HG03196 (cell line): ENCODE measurements at regions not wholly inside any gene's neighbourhood (a gene's known extent, or its start where the extent isn't known, plus 50 kb on each side); places are given as distances from the start of the nearest gene placed in this dataset.
"Not testable (repeated sequence)": the region's sequence is repeated elsewhere in the genome, so short reads cannot be mapped to it uniquely, and the experiment has no call there.

Source experiments
- ATAC-seq: cut with Tn5 transposase; IDR thresholded peaks from one replicate; pipeline ENCODE4 v1.9.1; 2021; ENCODE audit not compliant: unreplicated experiment

- no peak for ATAC-seq
Measured at GRCh38 chr18:34350778-34351177, 126.1 kb upstream of the NOL4 start.

GRCh38 chr18:34352385-34353163, 127.9 kb upstream of the NOL4 start:
- no peak for ATAC-seq

GRCh38 chr18:34354351-34354750, 129.6 kb upstream of the NOL4 start:
- ATAC-seq = no peak

DNA sequence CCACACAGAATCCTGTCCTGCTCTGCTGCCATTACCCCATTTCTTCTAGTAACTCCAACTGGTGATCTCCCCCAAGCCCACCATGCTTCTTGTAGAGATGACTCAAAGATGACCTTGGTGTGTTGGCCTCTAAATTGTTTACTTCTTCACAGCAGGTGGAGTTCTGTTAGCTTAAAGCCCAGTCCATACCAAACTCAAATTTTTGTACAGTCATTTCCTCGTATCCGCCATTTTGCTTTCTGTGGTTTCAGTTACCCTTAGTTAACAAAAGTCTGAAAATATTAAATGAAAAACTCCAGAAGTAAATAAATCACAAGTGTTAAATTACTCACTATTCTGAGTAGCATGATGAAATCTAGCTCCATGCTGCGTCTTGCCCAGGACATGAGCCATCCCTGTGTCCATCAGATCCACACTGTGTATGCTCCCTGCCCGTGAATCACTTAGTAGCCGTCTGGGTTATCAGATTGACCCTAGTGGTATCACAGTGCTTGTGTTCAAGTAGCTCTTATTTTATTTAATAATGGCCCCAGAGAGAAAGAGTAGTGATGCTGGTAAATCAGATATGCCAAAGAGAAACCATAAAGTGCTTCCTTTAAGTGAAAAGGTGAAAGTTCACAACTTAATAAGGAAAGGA, 133.3 kb upstream of the NOL4 start:
- ATAC-seq = no peak

DNA sequence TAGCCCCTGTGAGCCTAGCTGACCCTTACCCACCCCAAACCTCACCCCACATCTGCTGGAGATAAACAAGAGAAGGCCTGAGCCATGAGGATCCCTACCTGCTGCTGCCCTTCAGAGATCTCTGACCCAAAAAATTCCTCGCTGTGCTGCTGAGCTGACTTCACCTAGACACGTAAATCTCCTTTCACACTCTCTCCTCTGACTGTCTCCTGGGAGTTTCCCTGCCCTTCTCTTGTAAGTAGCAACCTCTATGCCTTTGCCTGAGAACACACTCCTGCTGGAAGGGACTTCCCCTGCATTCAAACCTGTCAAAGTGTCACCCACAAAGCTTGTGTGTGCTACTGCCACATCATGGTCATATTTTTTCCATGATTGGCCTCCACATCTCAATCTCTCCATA, 134.2 kb upstream of the NOL4 start:
- ATAC-seq = peak; percentile 90

DNA sequence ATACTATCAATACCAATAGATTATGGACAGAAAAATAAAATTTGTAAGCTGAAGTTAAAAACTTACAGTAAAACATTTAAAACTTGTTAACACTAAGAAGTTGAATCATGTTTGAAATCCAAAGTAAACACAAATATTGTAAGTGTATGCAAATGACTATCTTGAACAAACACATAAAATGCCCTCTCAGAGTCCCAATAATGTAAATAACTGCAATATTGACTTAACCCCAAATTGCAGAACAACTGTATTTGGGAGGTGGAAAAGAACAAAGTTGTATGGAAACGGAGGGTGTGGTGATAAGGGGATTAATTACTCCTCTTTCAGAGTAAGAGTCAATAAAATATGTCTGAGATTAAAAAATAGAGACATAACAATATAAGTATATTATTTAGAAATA, 140.0 kb upstream of the NOL4 start:
- no peak for ATAC-seq

DNA sequence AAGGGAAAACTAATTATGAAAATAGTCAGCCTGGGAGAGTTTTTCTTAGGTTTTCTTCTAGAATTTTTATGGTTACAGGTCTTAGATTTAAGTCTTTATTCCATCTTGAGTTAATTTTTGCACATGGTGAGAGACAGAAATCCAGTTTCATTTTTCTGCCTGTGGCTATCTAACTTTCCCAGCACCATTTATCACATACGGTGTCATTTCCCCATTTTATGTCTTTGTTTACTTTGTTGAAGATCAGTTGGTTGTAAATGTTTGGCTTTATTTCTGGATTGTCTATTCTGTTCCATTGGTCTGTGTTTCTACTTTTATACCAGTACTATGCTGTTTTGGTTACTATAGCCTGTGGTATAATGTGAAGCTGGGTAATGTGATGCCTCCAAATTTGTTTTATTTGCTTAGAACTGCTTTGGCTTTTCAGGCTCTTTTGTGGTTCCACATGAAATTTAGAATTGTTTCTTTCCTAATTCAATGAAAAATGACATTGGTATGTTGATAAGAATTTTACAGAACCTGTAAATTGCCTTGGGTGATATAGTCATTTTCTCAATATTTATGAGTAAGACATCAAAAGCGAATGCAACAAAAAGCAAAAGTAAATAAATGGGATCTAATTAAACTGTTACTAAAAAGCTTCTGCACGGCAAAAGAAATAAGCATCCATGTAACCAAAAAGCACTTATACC, 146.1 kb upstream of the NOL4 start:
- no peak for ATAC-seq

DNA sequence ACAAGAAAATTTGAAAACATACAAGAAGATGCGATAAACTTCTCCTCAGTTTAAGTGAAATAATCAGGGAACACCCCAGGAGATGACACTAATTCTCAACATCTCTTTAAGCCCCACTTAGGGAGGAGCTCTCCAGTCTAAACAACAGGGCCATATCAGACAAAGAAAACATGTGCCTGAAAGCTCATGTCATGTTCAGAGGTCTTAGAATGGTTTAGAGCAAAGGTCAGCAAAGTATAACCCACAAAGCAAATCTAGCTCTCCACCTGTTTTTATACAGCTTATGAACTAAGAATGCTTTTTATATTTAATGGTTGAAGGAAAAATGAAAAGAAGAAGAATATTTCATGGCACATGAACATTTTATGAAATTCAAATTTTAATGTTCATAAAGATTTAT, 155.6 kb upstream of the NOL4 start:
- no peak for ATAC-seq

- ATAC-seq = no peak
Measured at GRCh38 chr18:34385311-34385710, 160.6 kb upstream of the NOL4 start.

DNA sequence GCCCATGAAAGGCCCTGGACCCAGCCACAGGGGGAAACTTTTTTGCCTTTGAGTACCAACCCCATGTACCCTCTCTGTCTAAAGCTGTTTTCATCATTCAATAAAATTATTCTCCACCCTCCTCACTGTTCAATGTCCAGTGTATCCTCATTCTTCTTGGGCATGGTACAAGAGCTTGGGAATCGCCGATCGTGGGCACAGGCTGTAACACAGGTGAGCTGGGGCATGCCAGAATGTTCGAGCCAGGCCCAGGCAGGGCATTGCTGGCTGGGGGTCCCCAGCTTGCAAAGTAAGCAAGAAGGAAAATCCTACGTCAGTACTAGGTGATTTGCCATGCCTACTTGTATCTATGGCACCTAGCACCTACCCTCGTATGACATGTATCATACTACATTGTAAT, 162.1 kb upstream of the NOL4 start:
- ATAC-seq = no peak

DNA sequence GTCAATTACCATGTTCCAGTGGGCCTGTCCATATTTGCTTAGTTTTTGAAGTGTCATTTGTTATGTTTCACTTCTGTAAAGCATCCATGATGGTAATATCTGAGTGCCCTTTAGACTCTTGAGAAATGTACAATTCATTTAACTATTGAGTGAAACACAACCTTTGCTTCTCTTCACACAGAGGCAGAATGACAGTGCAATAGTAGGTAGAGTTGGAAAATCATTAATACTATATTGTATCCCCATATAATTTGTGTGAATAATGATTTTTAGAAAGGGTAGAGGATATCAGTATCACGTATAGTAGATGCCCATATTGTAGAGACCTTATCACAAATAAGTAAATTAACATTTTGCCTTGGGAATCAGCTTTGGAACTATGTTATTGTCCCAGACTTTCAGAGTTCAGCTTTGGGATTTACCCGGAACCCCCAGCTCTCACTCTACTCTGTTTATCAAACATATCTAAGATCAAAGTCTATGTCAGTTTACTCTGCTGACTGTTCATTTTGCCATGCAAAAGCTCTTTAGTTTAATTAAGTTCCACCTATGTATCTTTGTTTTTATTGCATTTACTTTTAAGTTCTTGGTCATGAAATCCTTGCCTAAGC, 172.7 kb upstream of the NOL4 start:
- ATAC-seq = no peak

- ATAC-seq = no peak
Measured at GRCh38 chr18:34399892-34400291, 175.2 kb upstream of the NOL4 start.

GRCh38 chr18:34400834-34401233, 176.1 kb upstream of the NOL4 start:
- no peak for ATAC-seq

DNA sequence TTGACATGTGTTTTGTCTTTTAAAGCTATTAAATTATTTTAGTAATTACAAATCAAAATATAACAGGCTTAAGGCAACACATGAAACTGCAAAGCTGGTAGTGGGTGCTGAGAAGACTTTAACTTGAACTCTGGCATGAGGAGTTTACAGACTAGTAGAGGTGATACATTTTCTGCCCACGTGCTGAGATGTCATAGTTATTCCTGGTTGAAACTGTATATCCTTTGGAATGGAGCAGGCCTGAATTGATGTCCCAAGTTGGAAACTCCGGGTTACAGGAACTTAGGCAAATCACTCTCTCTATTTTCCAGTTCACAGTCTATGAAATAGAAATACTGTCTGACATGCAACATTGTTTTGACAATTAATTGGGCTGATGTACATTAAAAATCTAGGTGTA, 177.1 kb upstream of the NOL4 start:
- ATAC-seq = no peak

GRCh38 chr18:34407471-34407870, 182.8 kb upstream of the NOL4 start:
- not testable (repeated sequence) for ATAC-seq

- no peak for ATAC-seq
Measured at GRCh38 chr18:34411952-34412351, 187.2 kb upstream of the NOL4 start.

- no peak for ATAC-seq
Measured at GRCh38 chr18:34431042-34431441, 206.3 kb upstream of the NOL4 start.

GRCh38 chr18:34444622-34445021, 219.9 kb upstream of the NOL4 start:
- no peak for ATAC-seq

GRCh38 chr18:34448662-34449061, 223.9 kb upstream of the NOL4 start:
- ATAC-seq = no peak

DNA sequence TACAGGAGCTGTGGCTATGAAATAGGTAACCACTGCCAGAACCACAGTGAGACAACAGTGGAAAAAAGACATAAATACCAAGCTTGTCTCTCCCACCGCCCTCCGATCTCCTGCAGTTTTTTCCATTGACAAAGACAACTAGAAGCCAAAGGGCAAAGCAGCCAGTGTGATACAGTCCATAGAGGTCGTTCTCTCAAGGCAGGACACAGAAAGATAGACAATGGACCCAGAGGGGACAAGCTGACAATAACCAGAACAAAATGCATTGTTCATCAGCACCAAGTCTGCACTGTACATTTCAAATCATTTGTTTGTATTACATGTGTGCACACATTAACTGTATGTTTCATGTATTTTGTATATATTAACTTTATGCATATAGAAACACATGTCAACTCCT, 233.0 kb upstream of the NOL4 start:
- no peak for ATAC-seq

- no peak for ATAC-seq
Measured at GRCh38 chr18:34458410-34458977, 233.8 kb upstream of the NOL4 start.
